SK-N-SH treated with all-trans-retinoic acid at 6 μM for 48 hours (cell line): ENCODE measurements at regions not wholly inside any gene's neighbourhood (a gene's known extent, or its start where the extent isn't known, plus 50 kb on each side); places are given as distances from the start of the nearest gene placed in this dataset.

Source experiments
- ATAC-seq: fragments of 200-7000 bp; cut with Tn5 transposase; 3 replicates; pipeline ENCODE4 v1.9.1; 2020; ENCODE audit warnings: mild to moderate bottlenecking, moderate library complexity
- ARNTL ChIP-seq: fragments of 450-650 bp; formaldehyde crosslinking; IDR thresholded peaks from 2 replicates; pipeline ENCODE4 v1.5.0; 2020; ENCODE audit warnings: low read depth, mild to moderate bottlenecking, moderate library complexity, borderline replicate concordance
- BACH2 ChIP-seq: fragments of 250-450 bp; sonication (Bioruptor Pico); IDR thresholded peaks from 2 replicates; pipeline ENCODE4 v1.9.0; 2021; ENCODE audit warnings: mild to moderate bottlenecking, borderline replicate concordance
- CREB5 ChIP-seq: fragments of 250-450 bp; sonication (Bioruptor Pico); IDR thresholded peaks from 2 replicates; pipeline ENCODE4 v1.5.1; 2020; ENCODE audit warnings: low read depth, mild to moderate bottlenecking, moderate library complexity
- CSDC2 ChIP-seq: fragments of 250-450 bp; sonication (Bioruptor Pico); IDR thresholded peaks from 2 replicates; pipeline ENCODE4 v1.5.0; 2020; ENCODE audit warnings: mild to moderate bottlenecking, moderate library complexity
- ESRRG ChIP-seq: fragments of 250-450 bp; sonication (Bioruptor Pico); IDR thresholded peaks from 2 replicates; pipeline ENCODE4 v1.6.1; 2021; ENCODE audit warnings: mild to moderate bottlenecking
- GLIS3 ChIP-seq: fragments of 250-450 bp; sonication (Bioruptor Pico); IDR thresholded peaks from 2 replicates; pipeline ENCODE4 v1.5.0; 2020; ENCODE audit warnings: mild to moderate bottlenecking, moderate library complexity
- ISL1 ChIP-seq: fragments of 250-450 bp; sonication (Bioruptor Pico); IDR thresholded peaks from 2 replicates; pipeline ENCODE4 v2.1.2; 2022; ENCODE audit warnings: mild to moderate bottlenecking, moderate library complexity
- OSR1 ChIP-seq: fragments of 250-450 bp; sonication (Bioruptor Pico); IDR thresholded peaks from 2 replicates; pipeline ENCODE4 v1.8.0; 2022; ENCODE audit warnings: moderate library complexity, mild to moderate bottlenecking, inconsistent platforms
- POU6F1 ChIP-seq: fragments of 250-450 bp; sonication (Bioruptor Pico); IDR thresholded peaks from 2 replicates; pipeline ENCODE4 v1.8.0; 2021; ENCODE audit warnings: low read depth, mild to moderate bottlenecking, moderate library complexity, borderline replicate concordance
- PPARA ChIP-seq: fragments of 250-450 bp; sonication (Bioruptor Pico); IDR thresholded peaks from 2 replicates; pipeline ENCODE4 v1.5.0; 2020; ENCODE audit warnings: mild to moderate bottlenecking, borderline replicate concordance
- RARB ChIP-seq: fragments of 250-450 bp; sonication (Bioruptor Pico); IDR thresholded peaks from 2 replicates; pipeline ENCODE4 v1.8.0; 2021; ENCODE audit warnings: mild to moderate bottlenecking, moderate library complexity
- SNAI2 ChIP-seq: fragments of 250-450 bp; sonication (Bioruptor Pico); IDR thresholded peaks from 2 replicates; pipeline ENCODE4 v1.5.0; 2020; ENCODE audit warnings: mild to moderate bottlenecking, moderate library complexity
- TCF4 ChIP-seq: fragments of 250-450 bp; sonication (Bioruptor Pico); IDR thresholded peaks from 2 replicates; pipeline ENCODE4 v1.8.0; 2021; ENCODE audit warnings: mild to moderate bottlenecking, moderate library complexity, borderline replicate concordance
- TOX ChIP-seq: fragments of 250-450 bp; sonication (Bioruptor Pico); IDR thresholded peaks from 2 replicates; pipeline ENCODE4 v1.8.0; 2021; ENCODE audit warnings: mild to moderate bottlenecking, moderate library complexity, borderline replicate concordance
- ZC3H10 ChIP-seq: fragments of 250-450 bp; sonication (Bioruptor Pico); IDR thresholded peaks from 2 replicates; pipeline ENCODE4 v1.5.1; 2021; ENCODE audit warnings: mild to moderate bottlenecking, moderate library complexity
- ZFP3 ChIP-seq: fragments of 250-450 bp; sonication (Bioruptor Pico); IDR thresholded peaks from 2 replicates; pipeline ENCODE4 v1.5.0; 2020; ENCODE audit warnings: mild to moderate bottlenecking, moderate library complexity
- ZFP30 ChIP-seq: fragments of 450-650 bp; formaldehyde crosslinking; IDR thresholded peaks from 2 replicates; pipeline ENCODE4 v1.5.0; 2022; ENCODE audit warnings: mild to moderate bottlenecking, moderate library complexity
- ZNF70 ChIP-seq: fragments of 450-650 bp; formaldehyde crosslinking; IDR thresholded peaks from 2 replicates; pipeline ENCODE4 v1.5.0; 2020; ENCODE audit warnings: mild to moderate bottlenecking, moderate library complexity
- ZNF8 ChIP-seq: fragments of 450-650 bp; formaldehyde crosslinking; IDR thresholded peaks from 2 replicates; pipeline ENCODE4 v1.5.0; 2020; ENCODE audit warnings: mild to moderate bottlenecking, moderate library complexity
- TF ChIP-seq, protein P1 (sequence below): fragments of 250-450 bp; sonication (Bioruptor Pico); IDR thresholded peaks from 2 replicates; pipeline ENCODE4 v1.5.0; 2020; ENCODE audit warnings: mild to moderate bottlenecking, moderate library complexity
- TF ChIP-seq, protein P2 (sequence below): fragments of 250-450 bp; sonication (Bioruptor Pico); IDR thresholded peaks from 2 replicates; pipeline ENCODE4 v1.5.1; 2021; ENCODE audit warnings: mild to moderate bottlenecking, moderate library complexity

GRCh38 chr3:191695815-191696153 is 234.8 kb downstream of the PYDC2 start (continued):
- no peak for TF ChIP-seq CREB5
- TF ChIP-seq ARNTL (CRISPR knock-in tag) = no peak

DNA sequence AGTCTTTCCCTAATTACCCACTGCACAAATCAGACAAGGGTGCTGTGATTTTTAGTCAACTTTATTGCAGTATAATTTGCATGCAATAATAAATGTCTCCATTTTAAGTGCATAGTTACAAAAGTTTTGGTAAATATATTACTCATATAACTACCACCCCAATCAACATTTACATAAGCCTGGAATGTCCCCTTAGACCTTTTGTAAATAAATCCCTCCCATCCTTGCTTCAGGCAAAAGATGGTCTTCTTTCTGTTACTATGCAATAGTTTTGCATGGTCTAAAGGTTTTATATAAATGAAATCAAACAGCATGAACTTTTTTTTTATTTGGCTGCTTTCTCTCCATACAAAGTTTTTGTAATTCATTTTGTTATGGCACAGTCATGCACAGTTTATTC is 235.4 kb downstream of the PYDC2 start:
- no peak for ATAC-seq
- no peak for TF ChIP-seq ZNF70 (CRISPR knock-in tag)
- no peak for TF ChIP-seq TCF4 (CRISPR knock-in tag)
- TF ChIP-seq ESRRG (CRISPR knock-in tag) = no peak
- no peak for TF ChIP-seq BACH2
- TF ChIP-seq ZFP30 (CRISPR knock-in tag) = no peak
- no peak for TF ChIP-seq RARB (CRISPR knock-in tag)
- TF ChIP-seq CREB5 = no peak
- TF ChIP-seq, protein P1, sequence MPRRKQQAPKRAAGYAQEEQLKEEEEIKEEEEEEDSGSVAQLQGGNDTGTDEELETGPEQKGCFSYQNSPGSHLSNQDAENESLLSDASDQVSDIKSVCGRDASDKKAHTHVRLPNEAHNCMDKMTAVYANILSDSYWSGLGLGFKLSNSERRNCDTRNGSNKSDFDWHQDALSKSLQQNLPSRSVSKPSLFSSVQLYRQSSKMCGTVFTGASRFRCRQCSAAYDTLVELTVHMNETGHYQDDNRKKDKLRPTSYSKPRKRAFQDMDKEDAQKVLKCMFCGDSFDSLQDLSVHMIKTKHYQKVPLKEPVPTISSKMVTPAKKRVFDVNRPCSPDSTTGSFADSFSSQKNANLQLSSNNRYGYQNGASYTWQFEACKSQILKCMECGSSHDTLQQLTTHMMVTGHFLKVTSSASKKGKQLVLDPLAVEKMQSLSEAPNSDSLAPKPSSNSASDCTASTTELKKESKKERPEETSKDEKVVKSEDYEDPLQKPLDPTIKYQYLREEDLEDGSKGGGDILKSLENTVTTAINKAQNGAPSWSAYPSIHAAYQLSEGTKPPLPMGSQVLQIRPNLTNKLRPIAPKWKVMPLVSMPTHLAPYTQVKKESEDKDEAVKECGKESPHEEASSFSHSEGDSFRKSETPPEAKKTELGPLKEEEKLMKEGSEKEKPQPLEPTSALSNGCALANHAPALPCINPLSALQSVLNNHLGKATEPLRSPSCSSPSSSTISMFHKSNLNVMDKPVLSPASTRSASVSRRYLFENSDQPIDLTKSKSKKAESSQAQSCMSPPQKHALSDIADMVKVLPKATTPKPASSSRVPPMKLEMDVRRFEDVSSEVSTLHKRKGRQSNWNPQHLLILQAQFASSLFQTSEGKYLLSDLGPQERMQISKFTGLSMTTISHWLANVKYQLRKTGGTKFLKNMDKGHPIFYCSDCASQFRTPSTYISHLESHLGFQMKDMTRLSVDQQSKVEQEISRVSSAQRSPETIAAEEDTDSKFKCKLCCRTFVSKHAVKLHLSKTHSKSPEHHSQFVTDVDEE (CRISPR knock-in tag) = no peak
- TF ChIP-seq ZFP3 (CRISPR knock-in tag) = no peak
- TF ChIP-seq TOX = no peak
- TF ChIP-seq ISL1 (CRISPR knock-in tag) = no peak
- TF ChIP-seq ARNTL (CRISPR knock-in tag) = no peak
- no peak for TF ChIP-seq SNAI2
- TF ChIP-seq GLIS3 = no peak
- TF ChIP-seq, protein P2, sequence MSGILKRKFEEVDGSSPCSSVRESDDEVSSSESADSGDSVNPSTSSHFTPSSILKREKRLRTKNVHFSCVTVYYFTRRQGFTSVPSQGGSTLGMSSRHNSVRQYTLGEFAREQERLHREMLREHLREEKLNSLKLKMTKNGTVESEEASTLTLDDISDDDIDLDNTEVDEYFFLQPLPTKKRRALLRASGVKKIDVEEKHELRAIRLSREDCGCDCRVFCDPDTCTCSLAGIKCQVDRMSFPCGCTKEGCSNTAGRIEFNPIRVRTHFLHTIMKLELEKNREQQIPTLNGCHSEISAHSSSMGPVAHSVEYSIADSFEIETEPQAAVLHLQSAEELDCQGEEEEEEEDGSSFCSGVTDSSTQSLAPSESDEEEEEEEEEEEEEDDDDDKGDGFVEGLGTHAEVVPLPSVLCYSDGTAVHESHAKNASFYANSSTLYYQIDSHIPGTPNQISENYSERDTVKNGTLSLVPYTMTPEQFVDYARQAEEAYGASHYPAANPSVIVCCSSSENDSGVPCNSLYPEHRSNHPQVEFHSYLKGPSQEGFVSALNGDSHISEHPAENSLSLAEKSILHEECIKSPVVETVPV (CRISPR knock-in tag) = no peak
- no peak for TF ChIP-seq ZNF8
- TF ChIP-seq OSR1 = no peak
- TF ChIP-seq POU6F1 = no peak

- ATAC-seq = no peak
Measured at GRCh38 chr3:191699546-191699945, 238.6 kb downstream of the PYDC2 start.

GRCh38 chr3:191702121-191702520 is 241.2 kb downstream of the PYDC2 start:
- no peak for ATAC-seq
- no peak for TF ChIP-seq ZNF8

More at GRCh38 chr3:191699546-191699945, 238.6 kb downstream of the PYDC2 start:
- TF ChIP-seq ZNF8 = no peak

GRCh38 chr3:191707817-191708216 is 246.9 kb downstream of the PYDC2 start:
- no peak for ATAC-seq
- no peak for TF ChIP-seq ZNF70 (CRISPR knock-in tag)
- TF ChIP-seq TOX = no peak
- TF ChIP-seq, protein P1 (CRISPR knock-in tag) = no peak
- TF ChIP-seq OSR1 = no peak
- no peak for TF ChIP-seq CSDC2
- no peak for TF ChIP-seq ARNTL (CRISPR knock-in tag)
- TF ChIP-seq ZC3H10 (CRISPR knock-in tag) = no peak
- no peak for TF ChIP-seq SNAI2
- no peak for TF ChIP-seq PPARA
- TF ChIP-seq ISL1 (CRISPR knock-in tag) = no peak
- no peak for TF ChIP-seq CREB5
- TF ChIP-seq ZFP30 (CRISPR knock-in tag) = no peak
- no peak for TF ChIP-seq TCF4 (CRISPR knock-in tag)
- no peak for TF ChIP-seq GLIS3
- no peak for TF ChIP-seq ZNF8
